H1 (cell line): ENCODE measurements at regions not wholly inside any gene's neighbourhood (a gene's known extent, or its start where the extent isn't known, plus 50 kb on each side); places are given as distances from the start of the nearest gene placed in this dataset. TPM values are rescaled to one million over a fixed set of nuclear protein-coding genes. Genes with fewer than 3 reads are reported as not detected.

ENCODE experiments used
- small RNA-seq: library from polyadenylated mRNA; stranded (forward); fragments of <200 nt; extraction: miRNeasy Mini kit (QIAGEN cat#:217004); gene quantifications from one replicate; pipeline ENCODE3, GENCODE V24; 2013; ENCODE audit not compliant: insufficient read depth

Small RNAs in the stretch of these regions (small RNA-seq; reads per million reads assigned to genes)
- not detected for gene COX7A2P2
- gene RNU6-34P, result not detected
